SH-SY5Y (cell line): ENCODE measurements at regions not wholly inside any gene's neighbourhood (a gene's known extent, or its start where the extent isn't known, plus 50 kb on each side); places are given as distances from the start of the nearest gene placed in this dataset.

Experiments used
- GATA2 ChIP-seq: IDR thresholded peaks from 2 replicates; pipeline ENCODE4 v1.6.1; 2011; ENCODE audit warnings: mild to moderate bottlenecking, low read depth, low read length
- GATA3 ChIP-seq: IDR thresholded peaks from 2 replicates; pipeline ENCODE4 v1.6.1; 2011; ENCODE audit warnings: low read depth, mild to moderate bottlenecking, low read length, moderate library complexity

GRCh38 chr5:165631235-165631634, 2125.8 kb downstream of the MAT2B start:
- no peak for TF ChIP-seq GATA3
- TF ChIP-seq GATA2 = no peak
